NCI-H460 (cell line): ENCODE measurements at regions not wholly inside any gene's neighbourhood (a gene's known extent, or its start where the extent isn't known, plus 50 kb on each side); places are given as distances from the start of the nearest gene placed in this dataset.
A peak's percentile ranks its signal among the peaks of the same experiment; 100 is the strongest.
"Not testable (repeated sequence)": the region's sequence is repeated elsewhere in the genome, so short reads cannot be mapped to it uniquely, and the experiment has no call there.

ENCODE experiments used
- DNase-seq: peaks from one replicate; pipeline ENCODE4 v3.0.0-alpha.2; 2016; ENCODE audit warnings: low read depth; ENCODE audit errors: extremely low read depth

GRCh38 chr6:22126910-22127309 is 169.9 kb downstream of the PRL start:
- no peak for DNase-seq

GRCh38 chr6:22129751-22130150 is 167.1 kb downstream of the PRL start:
- DNase-seq, result no peak

- no peak for DNase-seq
Observed at GRCh38 chr6:22132656-22133055, 164.2 kb downstream of the PRL start.

GRCh38 chr6:22133357-22133756 is 163.5 kb downstream of the PRL start:
- DNase-seq, result no peak

- DNase-seq, result no peak
Observed at GRCh38 chr6:22134308-22134707, 162.5 kb downstream of the PRL start.

GRCh38 chr6:22135395-22135794 is 161.4 kb downstream of the PRL start:
- DNase-seq, result no peak

- DNase-seq, result not testable (repeated sequence)
Observed at GRCh38 chr6:22140736-22141135, 156.1 kb downstream of the PRL start.

GRCh38 chr6:22141241-22141745 is 155.5 kb downstream of the PRL start:
- no peak for DNase-seq

GRCh38 chr6:22142856-22143255 is 154.0 kb downstream of the PRL start:
- no peak for DNase-seq

- DNase-seq, result no peak
Observed at GRCh38 chr6:22145376-22145775, 151.5 kb downstream of the PRL start.

GRCh38 chr6:22145823-22146677 is 150.8 kb downstream of the PRL start:
- DNase-seq, result no peak

- no peak for DNase-seq
Observed at GRCh38 chr6:22146678-22146930, 150.2 kb downstream of the PRL start.

GRCh38 chr6:22146931-22147701 is 149.7 kb downstream of the PRL start:
- no peak for DNase-seq

- peak; percentile 57 for DNase-seq
Observed at GRCh38 chr6:22147921-22148776, 148.7 kb downstream of the PRL start.

GRCh38 chr6:22149096-22149495 is 147.7 kb downstream of the PRL start:
- DNase-seq, result no peak

- no peak for DNase-seq
Observed at GRCh38 chr6:22149501-22150367, 147.1 kb downstream of the PRL start.

GRCh38 chr6:22150368-22151035 is 146.3 kb downstream of the PRL start:
- DNase-seq, result no peak

GRCh38 chr6:22151892-22152291 is 144.9 kb downstream of the PRL start:
- DNase-seq, result no peak

GRCh38 chr6:22152841-22153240 is 144.0 kb downstream of the PRL start:
- no peak for DNase-seq
